22Rv1 (cell line): ENCODE measurements at regions not wholly inside any gene's neighbourhood (a gene's known extent, or its start where the extent isn't known, plus 50 kb on each side); places are given as distances from the start of the nearest gene placed in this dataset.

Source experiments
- CTCF ChIP-seq: fragments of 450-650 bp; IDR thresholded peaks from 2 replicates; pipeline ENCODE4 v1.5.1; 2017; ENCODE audit warnings: mild to moderate bottlenecking
- ZFX ChIP-seq: fragments of 450-650 bp; IDR thresholded peaks from 2 replicates; pipeline ENCODE4 v1.6.1; 2017; ENCODE audit warnings: antibody characterized with exemption, borderline replicate concordance

- TF ChIP-seq CTCF: no peak
- no peak for TF ChIP-seq ZFX
Measured at GRCh38 chr2:204050681-204051080, 114.1 kb downstream of the ICOS start.
